ENCODE measurements at regions not wholly inside any gene's neighbourhood (a gene's known extent, or its start where the extent isn't known, plus 50 kb on each side); places are given as distances from the start of the nearest gene placed in this dataset.

DNA sequence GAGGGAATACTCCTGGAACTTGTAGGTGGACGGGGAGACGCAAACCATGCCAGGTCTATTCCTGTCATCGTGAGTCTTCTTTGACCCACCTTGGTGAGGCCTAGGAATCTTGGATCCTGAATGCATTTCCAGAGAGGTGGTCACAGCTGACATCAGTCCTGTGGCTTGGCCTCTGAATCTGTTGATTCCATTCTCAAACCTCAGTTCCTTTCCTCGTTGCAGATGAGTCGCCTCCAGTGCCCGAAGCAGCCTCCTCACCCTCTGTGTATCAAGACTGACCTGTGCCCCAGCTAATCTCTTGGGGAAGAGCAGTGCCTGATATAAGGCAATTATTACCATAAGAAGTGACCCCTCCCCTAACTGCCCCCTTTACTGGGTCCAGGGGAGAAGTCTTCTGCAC is 118.1 kb downstream of the SMIM20 start:
- H3K27me3 ChIP-seq (replicated peaks in 1 of 4; ENCODE audit: control insufficient read depth in 3 of 4, extremely low read depth in 1 of 4, insufficient read depth in 3 of 4, low read length in 3 of 4): no peaks in the 10 kb centered on the region
- FAIRE-seq: no peak
- TF ChIP-seq CBX8 (IDR thresholded peaks at IDR 0.05; ENCODE audit: borderline replicate concordance, low read depth, low read length) (no peak), GABPA (IDR thresholded peaks at IDR 0.05; ENCODE audit: borderline replicate concordance, insufficient read depth, low read length) (no peak), EZH2 (IDR thresholded peaks at IDR 0.05; ENCODE audit: low read depth, low read length, severe bottlenecking) (no peak), CHD2 (IDR thresholded peaks at IDR 0.05; ENCODE audit: low read length) (no peak), PHF8 (conservative IDR thresholded peaks at IDR 0.05; ENCODE audit: low read depth, low read length) (no peak), KDM4A (IDR thresholded peaks at IDR 0.05; ENCODE audit: low read depth, low read length, severe bottlenecking) (no peak), TBP (IDR thresholded peaks at IDR 0.05; ENCODE audit: low read depth, low read length) (no peak), BRCA1 (IDR thresholded peaks at IDR 0.05; ENCODE audit: low read depth, low read length) (no peak), MAFK (IDR thresholded peaks at IDR 0.05; ENCODE audit: low read depth, low read length) (no peak), ZNF274 (IDR thresholded peaks at IDR 0.05; ENCODE audit: borderline replicate concordance, extremely low read depth, low read length) (no peak), SP1 (IDR thresholded peaks at IDR 0.05; ENCODE audit: low read depth, low read length) (no peak), EGR1 (IDR thresholded peaks at IDR 0.05; ENCODE audit: borderline replicate concordance, low read depth, low read length) (no peak), TCF12 (IDR thresholded peaks at IDR 0.05; ENCODE audit: low read depth, low read length) (no peak), SP4 (IDR thresholded peaks at IDR 0.05; ENCODE audit: low read length) (no peak)
- no peak overlapping the region for H2AFZ ChIP-seq (ENCODE audit: low read length)
- POLR2A ChIA-PET (ENCODE audit: partially characterized antibody): interaction anchor here (1.9 to 3.3 kb wide), 2 partner anchors 39 to 288 kb away, joined by 4 to 20 read pairs; partner anchors contain the start of gene RBPJ
- peak overlapping the region; percentile 22; the same call in 1 of the 2 replicates for H2BK15ac ChIP-seq (ENCODE audit: low read length)
- H4K20me1 ChIP-seq (replicated peaks in 1 of 2; ENCODE audit: control insufficient read depth in 1 of 2, insufficient read depth in 2 of 2, low read length in 2 of 2): no peaks in the 10 kb centered on the region
- no peak overlapping the region for H3K56ac ChIP-seq (replicated peaks; ENCODE audit: insufficient read length, low read depth, low read length)
- peak overlapping the region; percentile 96; the same call in 1 of the 2 replicates for H2BK5ac ChIP-seq (ENCODE audit: low read depth, low read length)
- no peak overlapping the region for H3K27ac ChIP-seq (ENCODE audit: low read depth, low read length)
- H3K18ac ChIP-seq (ENCODE audit: extremely low read depth, low read length): peak overlapping the region; percentile 81
- no peaks in the 10 kb centered on the region for H3K79me1 ChIP-seq (ENCODE audit: low read depth, low read length)
- H2AK5ac ChIP-seq (ENCODE audit: low read depth, low read length): peak overlapping the region; percentile 79; the same call in 1 of the 2 replicates
- no peaks in the 10 kb centered on the region for H3K79me2 ChIP-seq (ENCODE audit: control insufficient read depth in 1 of 2, insufficient read depth in 2 of 2, low read length in 2 of 2)
- H3K23me2 ChIP-seq (ENCODE audit: low read depth, low read length): peaks cover 18% of the 10 kb centered on the region
- WGBS, 2 experiments (ENCODE audit: extremely low coverage in 1 of 2, insufficient coverage in 1 of 2, insufficient read length in 1 of 2, insufficient replicate concordance in 2 of 2, low coverage in 1 of 2, low lambda C conversion rate in 2 of 2, missing lambda C conversion rate in 1 of 2): 98% methylated on average over 6 of the region's 6 CpGs; no CpG with 5 or more reads in 1 of the 2 experiments
- H3K4me1 ChIP-seq (replicated peaks in 1 of 4; ENCODE audit: control insufficient read depth in 3 of 4, insufficient read depth in 4 of 4, low read length in 3 of 4): peaks cover 9 to 32% (median 20%) of the 10 kb centered on the region in 4 experiments
- H3K4ac ChIP-seq (replicated peaks; ENCODE audit: insufficient read length, low read depth, low read length): no peak overlapping the region
- peak overlapping the region; percentile 31 for H2BK120ac ChIP-seq (replicated peaks; ENCODE audit: low read depth, low read length)
- H3K4me2 ChIP-seq (ENCODE audit: insufficient read depth in 1 of 2, low read depth in 2 of 2, low read length in 2 of 2): no peak overlapping the region
- CTCF ChIA-PET (ENCODE audit: partially characterized antibody): interaction anchor here (0.6 to 1.3 kb wide), 5 partner anchors 9 to 287 kb away, joined by 3 to 4 read pairs (median 3); no protein-coding TSS in a partner anchor
- no peak overlapping the region for H4K8ac ChIP-seq (ENCODE audit: extremely low read depth, insufficient read depth, low read length)
- no peak overlapping the region for H3K14ac ChIP-seq (ENCODE audit: insufficient read length)
- peak overlapping the region; percentile 19; the same call in 1 of the 2 replicates for H2BK20ac ChIP-seq (ENCODE audit: low read length)
- H3K23ac ChIP-seq (ENCODE audit: insufficient read length): no peak overlapping the region
- peak overlapping the region; percentile 12 for H4K91ac ChIP-seq (replicated peaks; ENCODE audit: insufficient read length, low read length)
- H3K9me3 ChIP-seq (ENCODE audit: insufficient read depth in 2 of 2, low read depth in 1 of 2, low read length in 1 of 2): peaks cover 7% of the 10 kb centered on the region in 2 experiments; a peak in 3 of 4 replicates
- H3K4me3 ChIP-seq (ENCODE audit: extremely low read depth in 1 of 4, insufficient read depth in 2 of 4, low read depth in 3 of 4, low read length in 4 of 4): no peak overlapping the region
- DNase-seq (ENCODE audit: low read depth in 1 of 2, low spot score in 2 of 2): no peak
- peak overlapping the region; percentile 97; the same call in 1 of the 2 replicates for H2BK12ac ChIP-seq (ENCODE audit: low read depth, low read length)
- H3K9ac ChIP-seq (replicated peaks in 1 of 4; ENCODE audit: extremely low read depth in 1 of 4, low read depth in 3 of 4, low read length in 3 of 4): no peak overlapping the region
- peaks cover 0 to 4% (median 0%) of the 10 kb centered on the region in 4 experiments; a peak in 1 of 8 replicates for H3K36me3 ChIP-seq (ENCODE audit: control insufficient read depth in 2 of 4, insufficient read depth in 4 of 4, low read length in 3 of 4)
- no peak overlapping the region for H4K5ac ChIP-seq (ENCODE audit: insufficient read length, low read depth, low read length)

Data from H1 (cell line).